WTC11 (cell line): ENCODE measurements at regions not wholly inside any gene's neighbourhood (a gene's known extent, or its start where the extent isn't known, plus 50 kb on each side); places are given as distances from the start of the nearest gene placed in this dataset.

ENCODE experiments used
- ATAC-seq: fragments of 200-7000 bp; cut with Tn5 transposase; 2 replicates; pipeline ENCODE4 v1.10.0; 2021; ENCODE audit warnings: mild to moderate bottlenecking, moderate library complexity
- CTCF ChIA-PET: fragments of 300-600 bp; sonication (Branson Sonifier 250); formaldehyde crosslinking; loops from one replicate; lab custom pipeline; 2021; ENCODE audit warnings: antibody characterized with exemption; lab: Charles Lee
- POLR2A ChIA-PET: fragments of 350-600 bp; sonication (Branson Sonifier 250); formaldehyde crosslinking; loops from one replicate; lab custom pipeline; 2021; ENCODE audit warnings: antibody characterized with exemption; lab: Charles Lee
- DNase-seq: peaks from one replicate; pipeline ENCODE4 v3.0.0; 2021; ENCODE audit warnings: low spot score
- H3K27ac Mint-ChIP-seq: 2 replicates; pipeline ENCODE4 v1.8.0; 2021; ENCODE audit warnings: mixed read lengths
- H3K27me3 Mint-ChIP-seq: 2 replicates; pipeline ENCODE4 v1.8.0; 2021; ENCODE audit warnings: low read depth, mild to moderate bottlenecking, moderate library complexity, mixed read lengths
- H3K36me3 Mint-ChIP-seq: 2 replicates; pipeline ENCODE4 v1.8.0; 2021; ENCODE audit warnings: mixed read lengths
- H3K4me1 Mint-ChIP-seq: 2 replicates; pipeline ENCODE4 v1.8.0; 2022; ENCODE audit warnings: mixed read lengths
- H3K4me3 Mint-ChIP-seq: 2 replicates; pipeline ENCODE4 v1.8.0; 2021; ENCODE audit warnings: mild to moderate bottlenecking, moderate library complexity, mixed read lengths
- H3K9me3 Mint-ChIP-seq: 2 replicates; pipeline ENCODE4 v1.8.0; 2021; ENCODE audit warnings: mixed read lengths
- CREB1 ChIP-seq: sonication (generic); formaldehyde crosslinking; IDR thresholded peaks from 2 replicates; pipeline ENCODE4 v1.8.0; 2023; ENCODE audit warnings: mild to moderate bottlenecking, missing genetic modification reagents
- CREM ChIP-seq: sonication (generic); formaldehyde crosslinking; IDR thresholded peaks from 2 replicates; pipeline ENCODE4 v1.8.1; 2022; ENCODE audit warnings: mild to moderate bottlenecking, missing genetic modification reagents, moderate library complexity
- ELF4 ChIP-seq: sonication (generic); formaldehyde crosslinking; IDR thresholded peaks from 2 replicates; pipeline ENCODE4 v1.8.1; 2022; ENCODE audit warnings: low read depth, mild to moderate bottlenecking, moderate library complexity, missing genetic modification reagents
- ESRRA ChIP-seq: sonication (generic); formaldehyde crosslinking; IDR thresholded peaks from 2 replicates; pipeline ENCODE4 v1.8.1; 2022; ENCODE audit warnings: mild to moderate bottlenecking, missing genetic modification reagents, borderline replicate concordance
- FOXK1 ChIP-seq: sonication (generic); formaldehyde crosslinking; IDR thresholded peaks from 2 replicates; pipeline ENCODE4 v1.8.0; 2022; ENCODE audit warnings: mild to moderate bottlenecking, moderate library complexity, missing genetic modification reagents
- FOXP1 ChIP-seq: sonication (generic); formaldehyde crosslinking; IDR thresholded peaks from 2 replicates; pipeline ENCODE4 v1.8.0; 2022; ENCODE audit warnings: missing genetic modification reagents, mild to moderate bottlenecking, moderate library complexity, borderline replicate concordance
- GABPB1 ChIP-seq: sonication (generic); formaldehyde crosslinking; IDR thresholded peaks from 2 replicates; pipeline ENCODE4 v1.8.1; 2023; ENCODE audit warnings: mild to moderate bottlenecking, missing genetic modification reagents
- IRF2 ChIP-seq: sonication (generic); formaldehyde crosslinking; IDR thresholded peaks from 2 replicates; pipeline ENCODE4 v1.8.0; 2022; ENCODE audit warnings: low read depth, missing genetic modification reagents, borderline replicate concordance
- JAZF1 ChIP-seq: fragments of 250-450 bp; sonication (Bioruptor Pico); IDR thresholded peaks from 2 replicates; pipeline ENCODE4 v1.9.0; 2021; ENCODE audit warnings: moderate library complexity, mild to moderate bottlenecking, inconsistent platforms
- JUN ChIP-seq: sonication (generic); formaldehyde crosslinking; IDR thresholded peaks from 2 replicates; pipeline ENCODE4 v1.8.0; 2023; ENCODE audit warnings: mild to moderate bottlenecking, missing genetic modification reagents
- MYBL2 ChIP-seq: sonication (generic); formaldehyde crosslinking; IDR thresholded peaks from 2 replicates; pipeline ENCODE4 v1.8.1; 2023; ENCODE audit warnings: mild to moderate bottlenecking, moderate library complexity, missing genetic modification reagents
- NFATC4 ChIP-seq: fragments of 250-450 bp; sonication (Bioruptor Pico); IDR thresholded peaks from 2 replicates; pipeline ENCODE4 v1.9.0; 2021; ENCODE audit warnings: mild to moderate bottlenecking
- NFYB ChIP-seq: sonication (generic); formaldehyde crosslinking; conservative IDR thresholded peaks from 2 replicates; pipeline ENCODE4 v1.8.0; 2022; ENCODE audit warnings: low read depth, missing genetic modification reagents
- NR1H2 ChIP-seq: sonication (generic); formaldehyde crosslinking; IDR thresholded peaks from 2 replicates; pipeline ENCODE4 v1.9.0; 2021; ENCODE audit warnings: mild to moderate bottlenecking, moderate library complexity, missing genetic modification reagents
- NR3C1 ChIP-seq: sonication (generic); formaldehyde crosslinking; conservative IDR thresholded peaks from 2 replicates; pipeline ENCODE4 v1.8.1; 2023; ENCODE audit warnings: low read depth, mild to moderate bottlenecking, missing genetic modification reagents
- RELA ChIP-seq: sonication (generic); formaldehyde crosslinking; IDR thresholded peaks from 2 replicates; pipeline ENCODE4 v1.8.1; 2022; ENCODE audit warnings: missing genetic modification reagents, mild to moderate bottlenecking, borderline replicate concordance
- RORB ChIP-seq: fragments of 250-450 bp; sonication (Bioruptor Pico); IDR thresholded peaks from 2 replicates; pipeline ENCODE4 v1.9.0; 2021; ENCODE audit warnings: mild to moderate bottlenecking
- SP1 ChIP-seq: sonication (generic); formaldehyde crosslinking; conservative IDR thresholded peaks from 2 replicates; pipeline ENCODE4 v1.8.1; 2022; ENCODE audit warnings: missing genetic modification reagents
- TCF7 ChIP-seq: sonication (generic); formaldehyde crosslinking; IDR thresholded peaks from 2 replicates; pipeline ENCODE4 v1.8.0; 2022; ENCODE audit warnings: mild to moderate bottlenecking, low read depth, missing genetic modification reagents, moderate library complexity
- TEAD4 ChIP-seq: sonication (generic); formaldehyde crosslinking; IDR thresholded peaks from 2 replicates; pipeline ENCODE4 v1.8.0; 2022; ENCODE audit warnings: mild to moderate bottlenecking, missing genetic modification reagents
- TP53 ChIP-seq: sonication (generic); formaldehyde crosslinking; IDR thresholded peaks from 2 replicates; pipeline ENCODE4 v1.8.1; 2023; ENCODE audit warnings: mild to moderate bottlenecking, missing genetic modification reagents
- ZNF121 ChIP-seq: sonication (generic); formaldehyde crosslinking; IDR thresholded peaks from 2 replicates; pipeline ENCODE4 v1.8.0; 2023; ENCODE audit warnings: missing genetic modification reagents
- ZNF138 ChIP-seq: sonication (generic); formaldehyde crosslinking; conservative IDR thresholded peaks from 2 replicates; pipeline ENCODE4 v1.8.1; 2022; ENCODE audit warnings: mild to moderate bottlenecking, moderate library complexity, missing genetic modification reagents
- ZNF263 ChIP-seq: sonication (generic); formaldehyde crosslinking; IDR thresholded peaks from 2 replicates; pipeline ENCODE4 v1.8.1; 2022; ENCODE audit warnings: low read depth, mild to moderate bottlenecking, moderate library complexity, missing genetic modification reagents
- ZNF317 ChIP-seq: sonication (generic); formaldehyde crosslinking; IDR thresholded peaks from 2 replicates; pipeline ENCODE4 v1.8.1; 2023; ENCODE audit warnings: low read depth, mild to moderate bottlenecking, moderate library complexity, missing genetic modification reagents, borderline replicate concordance
- ZNF671 ChIP-seq: fragments of 250-450 bp; sonication (Bioruptor Pico); IDR thresholded peaks from 2 replicates; pipeline ENCODE4 v1.8.0; 2021; ENCODE audit warnings: mild to moderate bottlenecking
- TF ChIP-seq, protein P1 (sequence below): sonication (generic); formaldehyde crosslinking; IDR thresholded peaks from 2 replicates; pipeline ENCODE4 v1.8.1; 2022; ENCODE audit warnings: missing genetic modification reagents, borderline replicate concordance
- TF ChIP-seq, protein P2 (sequence below): sonication (generic); formaldehyde crosslinking; IDR thresholded peaks from 2 replicates; pipeline ENCODE4 v1.8.0; 2022; ENCODE audit warnings: mild to moderate bottlenecking, missing genetic modification reagents
- TF ChIP-seq, protein P3 (sequence below): sonication (generic); formaldehyde crosslinking; IDR thresholded peaks from 2 replicates; pipeline ENCODE4 v1.8.1; 2022; ENCODE audit warnings: low read depth, mild to moderate bottlenecking, moderate library complexity, missing genetic modification reagents, borderline replicate concordance
- TF ChIP-seq, protein P4 (sequence below): fragments of 200-600 bp; IDR thresholded peaks from 2 replicates; pipeline ENCODE4 v1.8.0; 2022; ENCODE audit warnings: antibody characterized with exemption
- TF ChIP-seq, protein P5 (sequence below): sonication (generic); formaldehyde crosslinking; IDR thresholded peaks from 2 replicates; pipeline ENCODE4 v1.8.1; 2023; ENCODE audit warnings: mild to moderate bottlenecking, moderate library complexity, missing genetic modification reagents
- TF ChIP-seq, protein P6 (sequence below): sonication (generic); formaldehyde crosslinking; IDR thresholded peaks from 2 replicates; pipeline ENCODE4 v1.8.0; 2023; ENCODE audit warnings: missing genetic modification reagents

DNA sequence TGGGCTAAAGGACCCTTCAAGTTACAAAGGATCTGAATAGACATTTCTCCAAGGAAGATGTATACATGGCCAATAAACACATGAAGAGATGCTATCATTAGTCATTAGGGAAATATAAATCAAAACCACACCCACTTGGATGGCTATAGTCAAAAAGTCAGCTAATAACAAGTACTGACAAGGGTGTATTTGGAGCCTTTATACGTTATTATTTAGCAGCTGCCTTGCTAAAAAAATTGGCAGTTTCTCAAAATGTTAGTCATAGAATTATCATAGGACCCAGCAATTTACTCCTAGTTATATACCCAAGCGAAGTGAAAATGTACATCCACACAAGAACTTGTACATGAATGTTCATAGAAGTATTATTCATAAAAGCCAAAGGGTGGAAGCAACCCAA lies 112.7 kb upstream of the DUSP21 start:
- CTCF ChIA-PET, result no interaction called here
- Mint-ChIP-seq H3K36me3 (no peaks in the 10 kb centered on the region), H3K9me3 (no peaks in the 10 kb centered on the region), H3K27me3 (no peaks in the 10 kb centered on the region), H3K27ac (no peak overlapping the region), H3K4me1 (peaks cover 5% of the 10 kb centered on the region; the same call in 1 of the 2 replicates), H3K4me3 (no peak overlapping the region)
- ATAC-seq, result no peak
- POLR2A ChIA-PET, result no interaction called here
- TF ChIP-seq ZNF317 (no peak), CREB1 (no peak), IRF2 (CRISPR knock-in tag) (no peak), JUN (CRISPR knock-in tag) (no peak), ZNF671 (CRISPR knock-in tag) (no peak), NFYB (CRISPR knock-in tag) (no peak), ZNF138 (CRISPR knock-in tag) (no peak), SP1 (CRISPR knock-in tag) (no peak), ESRRA (CRISPR knock-in tag) (no peak), CREM (CRISPR knock-in tag) (no peak), ZNF263 (CRISPR knock-in tag) (no peak), GABPB1 (no peak), NR1H2 (no peak), ELF4 (CRISPR knock-in tag) (no peak), TEAD4 (CRISPR knock-in tag) (no peak), TP53 (no peak)
- TF ChIP-seq, protein P1, sequence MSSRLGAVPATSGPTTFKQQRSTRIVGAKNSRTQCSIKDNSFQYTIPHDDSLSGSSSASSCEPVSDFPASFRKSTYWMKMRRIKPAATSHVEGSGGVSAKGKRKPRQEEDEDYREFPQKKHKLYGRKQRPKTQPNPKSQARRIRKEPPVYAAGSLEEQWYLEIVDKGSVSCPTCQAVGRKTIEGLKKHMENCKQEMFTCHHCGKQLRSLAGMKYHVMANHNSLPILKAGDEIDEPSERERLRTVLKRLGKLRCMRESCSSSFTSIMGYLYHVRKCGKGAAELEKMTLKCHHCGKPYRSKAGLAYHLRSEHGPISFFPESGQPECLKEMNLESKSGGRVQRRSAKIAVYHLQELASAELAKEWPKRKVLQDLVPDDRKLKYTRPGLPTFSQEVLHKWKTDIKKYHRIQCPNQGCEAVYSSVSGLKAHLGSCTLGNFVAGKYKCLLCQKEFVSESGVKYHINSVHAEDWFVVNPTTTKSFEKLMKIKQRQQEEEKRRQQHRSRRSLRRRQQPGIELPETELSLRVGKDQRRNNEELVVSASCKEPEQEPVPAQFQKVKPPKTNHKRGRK (CRISPR knock-in tag), result no peak
- TF ChIP-seq, protein P2, sequence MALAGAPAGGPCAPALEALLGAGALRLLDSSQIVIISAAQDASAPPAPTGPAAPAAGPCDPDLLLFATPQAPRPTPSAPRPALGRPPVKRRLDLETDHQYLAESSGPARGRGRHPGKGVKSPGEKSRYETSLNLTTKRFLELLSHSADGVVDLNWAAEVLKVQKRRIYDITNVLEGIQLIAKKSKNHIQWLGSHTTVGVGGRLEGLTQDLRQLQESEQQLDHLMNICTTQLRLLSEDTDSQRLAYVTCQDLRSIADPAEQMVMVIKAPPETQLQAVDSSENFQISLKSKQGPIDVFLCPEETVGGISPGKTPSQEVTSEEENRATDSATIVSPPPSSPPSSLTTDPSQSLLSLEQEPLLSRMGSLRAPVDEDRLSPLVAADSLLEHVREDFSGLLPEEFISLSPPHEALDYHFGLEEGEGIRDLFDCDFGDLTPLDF (CRISPR knock-in tag), result no peak
- DNase-seq, result no peak

DNA sequence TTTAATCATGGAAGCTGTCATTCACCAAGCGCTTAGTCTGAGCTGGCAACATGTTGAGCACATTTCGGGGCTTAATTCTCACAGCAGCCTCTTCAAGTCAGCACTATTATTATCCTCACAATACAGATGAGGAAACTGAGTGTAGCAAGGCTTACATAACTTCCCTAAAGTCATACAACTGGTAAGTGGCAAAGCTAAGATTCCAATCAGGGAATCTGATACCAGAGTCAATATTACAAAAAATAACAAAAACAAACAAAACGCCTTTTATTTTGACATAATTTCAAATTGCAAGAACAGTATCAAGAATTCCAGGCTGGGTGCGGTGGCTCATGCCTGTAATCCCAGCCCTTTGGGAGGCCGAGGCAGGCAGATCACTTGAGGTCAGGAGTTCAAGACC lies 120.4 kb upstream of the DUSP21 start:
- peaks cover 2% of the 10 kb centered on the region; the same call in 1 of the 2 replicates for H3K4me1 Mint-ChIP-seq
- ATAC-seq, result no peak
- no peak for DNase-seq
- ChIA-PET POLR2A (no interaction called here), CTCF (no interaction called here)
- H3K9me3 Mint-ChIP-seq, result no peaks in the 10 kb centered on the region
- no peaks in the 10 kb centered on the region for H3K36me3 Mint-ChIP-seq
- H3K27me3 Mint-ChIP-seq, result no peaks in the 10 kb centered on the region
- no peak overlapping the region for H3K27ac Mint-ChIP-seq
- H3K4me3 Mint-ChIP-seq, result no peak overlapping the region
- no peak for TF ChIP-seq FOXK1 (CRISPR knock-in tag)
- TF ChIP-seq RORB (CRISPR knock-in tag), result no peak
- TF ChIP-seq MYBL2, result no peak
- TF ChIP-seq, protein P3, sequence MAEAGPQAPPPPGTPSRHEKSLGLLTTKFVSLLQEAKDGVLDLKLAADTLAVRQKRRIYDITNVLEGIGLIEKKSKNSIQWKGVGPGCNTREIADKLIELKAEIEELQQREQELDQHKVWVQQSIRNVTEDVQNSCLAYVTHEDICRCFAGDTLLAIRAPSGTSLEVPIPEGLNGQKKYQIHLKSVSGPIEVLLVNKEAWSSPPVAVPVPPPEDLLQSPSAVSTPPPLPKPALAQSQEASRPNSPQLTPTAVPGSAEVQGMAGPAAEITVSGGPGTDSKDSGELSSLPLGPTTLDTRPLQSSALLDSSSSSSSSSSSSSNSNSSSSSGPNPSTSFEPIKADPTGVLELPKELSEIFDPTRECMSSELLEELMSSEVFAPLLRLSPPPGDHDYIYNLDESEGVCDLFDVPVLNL (CRISPR knock-in tag), result no peak
- no peak for TF ChIP-seq TCF7 (CRISPR knock-in tag)
- TF ChIP-seq ZNF671 (CRISPR knock-in tag), result no peak
- TF ChIP-seq, protein P4, sequence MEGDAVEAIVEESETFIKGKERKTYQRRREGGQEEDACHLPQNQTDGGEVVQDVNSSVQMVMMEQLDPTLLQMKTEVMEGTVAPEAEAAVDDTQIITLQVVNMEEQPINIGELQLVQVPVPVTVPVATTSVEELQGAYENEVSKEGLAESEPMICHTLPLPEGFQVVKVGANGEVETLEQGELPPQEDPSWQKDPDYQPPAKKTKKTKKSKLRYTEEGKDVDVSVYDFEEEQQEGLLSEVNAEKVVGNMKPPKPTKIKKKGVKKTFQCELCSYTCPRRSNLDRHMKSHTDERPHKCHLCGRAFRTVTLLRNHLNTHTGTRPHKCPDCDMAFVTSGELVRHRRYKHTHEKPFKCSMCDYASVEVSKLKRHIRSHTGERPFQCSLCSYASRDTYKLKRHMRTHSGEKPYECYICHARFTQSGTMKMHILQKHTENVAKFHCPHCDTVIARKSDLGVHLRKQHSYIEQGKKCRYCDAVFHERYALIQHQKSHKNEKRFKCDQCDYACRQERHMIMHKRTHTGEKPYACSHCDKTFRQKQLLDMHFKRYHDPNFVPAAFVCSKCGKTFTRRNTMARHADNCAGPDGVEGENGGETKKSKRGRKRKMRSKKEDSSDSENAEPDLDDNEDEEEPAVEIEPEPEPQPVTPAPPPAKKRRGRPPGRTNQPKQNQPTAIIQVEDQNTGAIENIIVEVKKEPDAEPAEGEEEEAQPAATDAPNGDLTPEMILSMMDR, result no peak
- TF ChIP-seq NR1H2, result no peak
- TF ChIP-seq, protein P5, sequence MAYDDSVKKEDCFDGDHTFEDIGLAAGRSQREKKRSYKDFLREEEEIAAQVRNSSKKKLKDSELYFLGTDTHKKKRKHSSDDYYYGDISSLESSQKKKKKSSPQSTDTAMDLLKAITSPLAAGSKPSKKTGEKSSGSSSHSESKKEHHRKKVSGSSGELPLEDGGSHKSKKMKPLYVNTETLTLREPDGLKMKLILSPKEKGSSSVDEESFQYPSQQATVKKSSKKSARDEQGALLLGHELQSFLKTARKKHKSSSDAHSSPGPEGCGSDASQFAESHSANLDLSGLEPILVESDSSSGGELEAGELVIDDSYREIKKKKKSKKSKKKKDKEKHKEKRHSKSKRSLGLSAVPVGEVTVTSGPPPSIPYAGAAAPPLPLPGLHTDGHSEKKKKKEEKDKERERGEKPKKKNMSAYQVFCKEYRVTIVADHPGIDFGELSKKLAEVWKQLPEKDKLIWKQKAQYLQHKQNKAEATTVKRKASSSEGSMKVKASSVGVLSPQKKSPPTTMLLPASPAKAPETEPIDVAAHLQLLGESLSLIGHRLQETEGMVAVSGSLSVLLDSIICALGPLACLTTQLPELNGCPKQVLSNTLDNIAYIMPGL (CRISPR knock-in tag), result no peak
- TF ChIP-seq JAZF1 (CRISPR knock-in tag), result no peak
- TF ChIP-seq FOXP1 (CRISPR knock-in tag), result no peak
- TF ChIP-seq, protein P6, sequence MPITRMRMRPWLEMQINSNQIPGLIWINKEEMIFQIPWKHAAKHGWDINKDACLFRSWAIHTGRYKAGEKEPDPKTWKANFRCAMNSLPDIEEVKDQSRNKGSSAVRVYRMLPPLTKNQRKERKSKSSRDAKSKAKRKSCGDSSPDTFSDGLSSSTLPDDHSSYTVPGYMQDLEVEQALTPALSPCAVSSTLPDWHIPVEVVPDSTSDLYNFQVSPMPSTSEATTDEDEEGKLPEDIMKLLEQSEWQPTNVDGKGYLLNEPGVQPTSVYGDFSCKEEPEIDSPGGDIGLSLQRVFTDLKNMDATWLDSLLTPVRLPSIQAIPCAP (CRISPR knock-in tag), result no peak
- TF ChIP-seq RELA (CRISPR knock-in tag), result no peak
- TF ChIP-seq NR3C1 (CRISPR knock-in tag), result no peak
- TF ChIP-seq NFYB (CRISPR knock-in tag), result no peak
- no peak for TF ChIP-seq ZNF121 (CRISPR knock-in tag)
- no peak for TF ChIP-seq TP53
- TF ChIP-seq NFATC4, result no peak
